Upper lobe of left lung (tissue), 6 donors: ENCODE measurements at regions not wholly inside any gene's neighbourhood (a gene's known extent, or its start where the extent isn't known, plus 50 kb on each side); places are given as distances from the start of the nearest gene placed in this dataset.

Experiments
- ATAC-seq, 2 donors: fragments of 200-7000 bp; cut with Tn5 transposase; one replicate each; pipeline ENCODE4 v1.9.1; 2022; ENCODE audit warnings: mild to moderate bottlenecking in 2 of 2, moderate library complexity in 2 of 2; ENCODE audit not compliant: low FRiP score in 2 of 2
- DNase-seq, 2 donors: peaks; one replicate each; pipeline ENCODE4 v3.0.0-alpha.2; 2019 to 2020
- H3K27ac ChIP-seq, 4 donors: fragments of 200-600 bp; sonication (generic); one replicate each; pipeline ENCODE4 v1.5.1; 2016 to 2019
- H3K27me3 ChIP-seq, 4 donors: fragments of 200-600 bp; sonication (generic); one replicate each; pipeline ENCODE4 v1.5.1; 2017 to 2019
- H3K36me3 ChIP-seq, 4 donors: fragments of 200-600 bp; sonication (generic); one replicate each; pipeline ENCODE4 v1.5.1; 2016 to 2019
- H3K4me1 ChIP-seq, 4 donors: fragments of 200-600 bp; sonication (generic); one replicate each; pipeline ENCODE4 v1.5.1; 2018 to 2019
- H3K4me3 ChIP-seq, 4 donors: fragments of 200-600 bp; sonication (generic); one replicate each; pipeline ENCODE4 v1.5.1; 2017 to 2019; ENCODE audit warnings: mild to moderate bottlenecking in 2 of 4, moderate library complexity in 1 of 4
- H3K9me3 ChIP-seq, 4 donors: fragments of 200-600 bp; sonication (generic); one replicate each; pipeline ENCODE4 v1.5.1; 2018 to 2019
- EP300 ChIP-seq, 4 donors: sonication (generic); formaldehyde crosslinking; IDR thresholded peaks; one replicate each; pipeline ENCODE4 v1.5.1; 2017; ENCODE audit warnings: antibody characterized with exemption in 4 of 4, control low read depth in 2 of 4
- POLR2A ChIP-seq, 4 donors: fragments of 450-650 bp; IDR thresholded peaks; one replicate each; pipeline ENCODE4 v1.5.1; 2016 to 2017; ENCODE audit warnings: antibody characterized with exemption in 4 of 4, mild to moderate bottlenecking in 2 of 4
- POLR2AphosphoS5 ChIP-seq, 2 donors: sonication (generic); formaldehyde crosslinking; IDR thresholded peaks; one replicate each; pipeline ENCODE4 v1.5.1; 2017; ENCODE audit warnings: antibody characterized with exemption in 2 of 2
- WGBS, 2 donors: methylation state at CpG; one replicate each; pipeline ENCODE4 v1.1.5; 2017 to 2018; 5-methylcytosine and 5-hydroxymethylcytosine counted together
- TF ChIP-seq, protein P1 (sequence below), 6 experiments: fragments of 450-650 bp in 4 of 6; fragments of 200-600 bp in 2 of 6; sonication (generic) in 2 of 6; IDR thresholded peaks; one replicate each; pipeline ENCODE4 v1.5.1; 2016 to 2019; ENCODE audit warnings: antibody characterized with exemption in 6 of 6
- donor health status: DM: no; HTN: no; CAD: no; lungs with moderate emphysema.
- donor health status: DM: no; HTN: yes; CAD: no; lungs with severe emphysema.

DNA sequence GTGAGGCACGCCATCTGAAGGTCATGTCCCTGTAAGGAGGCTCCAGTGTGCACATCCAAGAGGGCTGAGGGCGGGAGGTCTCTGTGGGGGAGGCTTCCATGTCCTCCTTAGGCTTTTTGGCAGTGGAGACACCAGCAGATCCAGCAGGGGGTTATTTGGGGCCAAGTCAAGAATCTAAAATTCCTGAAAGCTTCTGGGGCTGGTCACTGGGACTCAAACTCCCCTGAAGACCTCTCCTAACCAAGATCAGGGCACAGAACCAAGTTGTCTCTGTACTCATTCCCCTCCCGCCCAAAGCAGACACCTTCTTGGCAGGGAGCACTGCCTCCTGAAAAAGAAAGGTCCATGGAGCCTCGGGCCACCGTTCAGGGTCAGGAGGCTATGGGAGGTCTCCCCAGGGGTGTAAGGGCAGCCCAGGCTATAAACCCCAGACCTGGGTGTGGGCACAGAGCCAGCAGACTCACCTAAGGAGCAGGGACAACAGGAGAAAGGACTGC, 127.4 kb upstream of the ADRA1B start:
- no peak for DNase-seq
- Histone ChIP-seq H3K27ac (peak overlapping the region; percentile 26 to 71 (median 54)), H3K27me3 (no peaks in the 10 kb centered on the region), H3K4me1 (peaks cover 0 to 3% (median 0%) of the 10 kb centered on the region in 4 donors), H3K4me3 (no peak overlapping the region), H3K36me3 (no peaks in the 10 kb centered on the region), H3K9me3 (no peaks in the 10 kb centered on the region)
- TF ChIP-seq, protein P1, sequence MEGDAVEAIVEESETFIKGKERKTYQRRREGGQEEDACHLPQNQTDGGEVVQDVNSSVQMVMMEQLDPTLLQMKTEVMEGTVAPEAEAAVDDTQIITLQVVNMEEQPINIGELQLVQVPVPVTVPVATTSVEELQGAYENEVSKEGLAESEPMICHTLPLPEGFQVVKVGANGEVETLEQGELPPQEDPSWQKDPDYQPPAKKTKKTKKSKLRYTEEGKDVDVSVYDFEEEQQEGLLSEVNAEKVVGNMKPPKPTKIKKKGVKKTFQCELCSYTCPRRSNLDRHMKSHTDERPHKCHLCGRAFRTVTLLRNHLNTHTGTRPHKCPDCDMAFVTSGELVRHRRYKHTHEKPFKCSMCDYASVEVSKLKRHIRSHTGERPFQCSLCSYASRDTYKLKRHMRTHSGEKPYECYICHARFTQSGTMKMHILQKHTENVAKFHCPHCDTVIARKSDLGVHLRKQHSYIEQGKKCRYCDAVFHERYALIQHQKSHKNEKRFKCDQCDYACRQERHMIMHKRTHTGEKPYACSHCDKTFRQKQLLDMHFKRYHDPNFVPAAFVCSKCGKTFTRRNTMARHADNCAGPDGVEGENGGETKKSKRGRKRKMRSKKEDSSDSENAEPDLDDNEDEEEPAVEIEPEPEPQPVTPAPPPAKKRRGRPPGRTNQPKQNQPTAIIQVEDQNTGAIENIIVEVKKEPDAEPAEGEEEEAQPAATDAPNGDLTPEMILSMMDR (IDR thresholded peaks at IDR 0.05) = no peak
- TF ChIP-seq POLR2AphosphoS5 (IDR thresholded peaks at IDR 0.05) (no peak), EP300 (IDR thresholded peaks at IDR 0.05) (no peak), POLR2A (IDR thresholded peaks at IDR 0.05) (no peak)
- 80 to 86% methylated on average over 1 to 5 of the region's 5 CpGs for WGBS, 2 donors
- peak; percentile 9 to 38 for ATAC-seq

DNA sequence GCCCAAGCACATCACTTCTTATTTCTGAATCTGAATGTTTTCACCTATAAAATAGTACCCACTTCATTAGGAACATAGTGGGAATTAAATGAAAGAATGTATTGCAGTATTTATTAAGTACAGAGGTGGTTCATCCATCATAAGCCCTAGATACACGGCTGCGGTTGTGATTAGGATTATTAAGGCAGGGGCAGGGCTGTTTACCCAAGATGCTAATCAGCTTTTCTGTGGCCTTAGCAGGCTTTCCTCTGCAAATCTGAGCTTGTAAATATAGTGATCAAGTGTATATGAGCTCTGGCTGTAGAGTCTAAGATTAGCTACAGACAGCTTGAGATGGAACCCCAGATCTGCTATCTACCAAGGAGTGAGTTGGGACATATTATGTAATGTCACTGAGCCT, 124.1 kb upstream of the ADRA1B start:
- Histone ChIP-seq H3K4me1 (no peaks in the 10 kb centered on the region), H3K4me3 (no peak overlapping the region), H3K9me3 (no peaks in the 10 kb centered on the region), H3K27ac (no peak overlapping the region), H3K36me3 (no peaks in the 10 kb centered on the region), H3K27me3 (no peaks in the 10 kb centered on the region)
- ATAC-seq (no peak), DNase-seq (no peak)
- TF ChIP-seq EP300 (IDR thresholded peaks at IDR 0.05) (no peak), POLR2A (IDR thresholded peaks at IDR 0.05) (no peak), POLR2AphosphoS5 (IDR thresholded peaks at IDR 0.05) (no peak)
- TF ChIP-seq, protein P1 (IDR thresholded peaks at IDR 0.05) = no peak
- WGBS, 2 donors = 79% methylated on average over 2 of the region's 2 CpGs

DNA sequence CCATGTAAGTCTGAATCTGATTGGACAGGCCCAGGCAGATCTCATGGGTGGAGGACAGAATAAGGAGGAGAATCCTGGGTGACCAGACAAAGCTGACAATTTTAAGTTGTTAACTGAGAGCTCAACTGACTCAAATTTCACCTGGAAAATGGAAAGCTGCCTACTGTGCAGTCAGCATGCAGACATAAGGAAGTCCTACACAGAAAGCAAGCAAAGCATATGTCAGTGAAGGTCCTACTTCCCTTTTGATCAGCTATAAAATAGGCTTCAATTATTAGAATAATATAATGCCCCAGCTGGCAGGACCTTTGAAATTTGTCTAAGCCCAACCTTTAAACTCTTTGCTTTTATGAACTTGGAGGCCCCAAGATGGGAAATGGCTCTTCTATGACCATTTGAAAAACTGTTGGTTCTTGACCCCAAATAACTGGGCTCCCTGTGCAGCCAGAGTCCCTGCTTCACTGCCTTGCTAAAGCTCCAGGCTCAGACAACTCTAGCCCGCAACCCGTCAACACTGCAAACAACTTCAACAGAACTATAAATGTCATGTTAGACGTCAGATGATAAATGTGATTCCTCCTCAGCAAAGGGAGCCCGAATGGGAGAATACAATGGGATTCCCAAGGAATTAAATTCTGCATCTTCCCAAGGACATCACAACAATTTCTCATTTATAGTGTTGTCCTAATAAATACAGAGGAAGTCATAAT, 118.9 kb upstream of the ADRA1B start:
- ATAC-seq = peak in 1 of 2 donors; percentile 28
- no peak overlapping the region for H3K27ac ChIP-seq
- H3K36me3 ChIP-seq = no peaks in the 10 kb centered on the region
- no peak overlapping the region for H3K4me3 ChIP-seq
- TF ChIP-seq, protein P1 (IDR thresholded peaks at IDR 0.05) = no peak
- TF ChIP-seq POLR2AphosphoS5 (IDR thresholded peaks at IDR 0.05) (no peak), POLR2A (IDR thresholded peaks at IDR 0.05) (no peak), EP300 (IDR thresholded peaks at IDR 0.05) (no peak)
- H3K4me1 ChIP-seq = no peaks in the 10 kb centered on the region
- 73 to 82% methylated on average over 4 of the region's 4 CpGs for WGBS, 2 donors
- no peaks in the 10 kb centered on the region for H3K27me3 ChIP-seq
- DNase-seq = no peak
- H3K9me3 ChIP-seq = no peaks in the 10 kb centered on the region

DNA sequence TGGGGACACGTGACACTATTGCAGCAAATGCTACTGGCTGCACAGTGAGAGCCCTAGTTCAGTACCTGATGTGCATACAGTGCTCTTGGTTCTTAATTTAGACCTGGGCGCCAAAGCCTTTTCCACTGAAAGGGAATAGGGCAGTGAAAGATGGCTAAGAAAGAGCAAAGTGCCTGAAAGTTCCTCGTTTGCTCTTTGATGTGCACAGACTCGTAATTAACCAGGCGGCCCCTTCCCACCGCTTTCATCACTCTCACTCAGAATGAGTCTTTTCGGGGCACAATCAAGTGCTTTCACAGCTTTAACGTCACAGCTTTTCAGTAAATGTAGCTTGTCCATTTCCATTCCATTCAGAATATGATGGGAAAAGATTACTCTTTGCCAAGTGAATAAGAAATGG, 116.6 kb upstream of the ADRA1B start:
- H3K27ac ChIP-seq = no peak overlapping the region
- H3K4me3 ChIP-seq = no peak overlapping the region
- H3K36me3 ChIP-seq = no peaks in the 10 kb centered on the region
- no peaks in the 10 kb centered on the region for H3K9me3 ChIP-seq
- no peaks in the 10 kb centered on the region for H3K27me3 ChIP-seq
- ATAC-seq (no peak), DNase-seq (no peak)
- H3K4me1 ChIP-seq = peaks cover 0 to 4% (median 1%) of the 10 kb centered on the region in 4 donors
- 89 to 91% methylated on average over 8 of the region's 8 CpGs for WGBS, 2 donors
- TF ChIP-seq, protein P1 (IDR thresholded peaks at IDR 0.05) = no peak
- TF ChIP-seq POLR2A (IDR thresholded peaks at IDR 0.05) (no peak), EP300 (IDR thresholded peaks at IDR 0.05) (no peak), POLR2AphosphoS5 (IDR thresholded peaks at IDR 0.05) (no peak)
